T-helper 1 cell (primary cell): ENCODE measurements at regions not wholly inside any gene's neighbourhood (a gene's known extent, or its start where the extent isn't known, plus 50 kb on each side); places are given as distances from the start of the nearest gene placed in this dataset.

Experiments used
- DNase-seq, 5 donors: peaks; one replicate each; pipeline ENCODE4 v3.0.0-alpha.2; 2012 to 2020

- peak in 4 of 5 donors; percentile 53 to 94 (median 66) for DNase-seq
These were observed 50.0 kb upstream of the SLC19A1 start for GRCh38 chr21:45592208-45592619.

GRCh38 chr21:45592626-45593134, 50.4 kb upstream of the SLC19A1 start:
- DNase-seq, result peak in 1 of 5 donors; percentile 5

GRCh38 chr21:45593162-45594022, 50.1 kb upstream of the PCBP3 start:
- no peak for DNase-seq
